ENCODE measurements at regions not wholly inside any gene's neighbourhood (a gene's known extent, or its start where the extent isn't known, plus 50 kb on each side); places are given as distances from the start of the nearest gene placed in this dataset.

- H3K4me1 ChIP-seq: peaks cover 0 to 11% (median 0%) of the 10 kb centered on the region in 4 donors
- peaks cover 0 to 74% (median 42%) of the 10 kb centered on the region in 3 donors for H3K27me3 ChIP-seq
- no peak overlapping the region for H3K27ac ChIP-seq
- H3K4me3 ChIP-seq: no peak overlapping the region
- no peaks in the 10 kb centered on the region for H3K36me3 ChIP-seq
- TF ChIP-seq EP300 (IDR thresholded peaks at IDR 0.05): no peak
- TF ChIP-seq POLR2A (IDR thresholded peaks at IDR 0.05): no peak
- TF ChIP-seq POLR2AphosphoS5 (IDR thresholded peaks at IDR 0.05): no peak
- TF ChIP-seq CTCF (IDR thresholded peaks at IDR 0.05): no peak
- DNase-seq: no peak
- 36 to 62% (median 42%) methylated on average over 13 of the region's 13 CpGs for WGBS, 5 donors
- no peaks in the 10 kb centered on the region for H3K9me3 ChIP-seq
- intact Hi-C loops (cut with DNase I; ENCODE audit: low total_unique reads): no loop called here
These were observed 195.5 kb downstream of the RBFOX3 start for GRCh38 chr17:79415365-79415764.

GRCh38 chr17:79414793-79415211, 196.0 kb downstream of the RBFOX3 start:
- Histone ChIP-seq H3K36me3 (no peaks in the 10 kb centered on the region), H3K4me1 (peaks cover 0 to 11% (median 0%) of the 10 kb centered on the region in 4 donors), H3K27ac (no peak overlapping the region), H3K9me3 (no peaks in the 10 kb centered on the region), H3K4me3 (no peak overlapping the region), H3K27me3 (peaks cover 0 to 79% (median 42%) of the 10 kb centered on the region in 3 donors)
- intact Hi-C loops (cut with DNase I; ENCODE audit: low total_unique reads): no loop called here
- no peak for TF ChIP-seq POLR2A (IDR thresholded peaks at IDR 0.05)
- no peak for TF ChIP-seq EP300 (IDR thresholded peaks at IDR 0.05)
- 56 to 76% (median 59%) methylated on average over 5 to 16 of the region's 16 CpGs for WGBS, 5 donors
- no peak for DNase-seq

- H3K27me3 ChIP-seq: peaks cover 0 to 80% (median 42%) of the 10 kb centered on the region in 3 donors
- H3K9me3 ChIP-seq: no peaks in the 10 kb centered on the region
- no peak overlapping the region for H3K27ac ChIP-seq
- no peak for DNase-seq
- peaks cover 0 to 11% (median 0%) of the 10 kb centered on the region in 4 donors for H3K4me1 ChIP-seq
- intact Hi-C loops (cut with DNase I; ENCODE audit: low total_unique reads): no loop called here
- H3K36me3 ChIP-seq: no peaks in the 10 kb centered on the region
- H3K4me3 ChIP-seq: no peak overlapping the region
- WGBS, 5 donors: 57 to 65% (median 63%) methylated on average over 16 to 21 of the region's 21 CpGs
- TF ChIP-seq POLR2AphosphoS5 (IDR thresholded peaks at IDR 0.05) (no peak), EP300 (IDR thresholded peaks at IDR 0.05) (no peak), POLR2A (IDR thresholded peaks at IDR 0.05) (no peak), CTCF (IDR thresholded peaks at IDR 0.05) (no peak)
These were observed 196.6 kb downstream of the RBFOX3 start for GRCh38 chr17:79414063-79414792.

GRCh38 chr17:79413611-79414010, 197.2 kb downstream of the RBFOX3 start:
- Histone ChIP-seq H3K27ac (no peak overlapping the region), H3K36me3 (no peaks in the 10 kb centered on the region), H3K4me3 (no peak overlapping the region), H3K27me3 (peaks cover 0 to 81% (median 42%) of the 10 kb centered on the region in 3 donors), H3K4me1 (peaks cover 0 to 11% (median 0%) of the 10 kb centered on the region in 4 donors), H3K9me3 (no peaks in the 10 kb centered on the region)
- no peak for DNase-seq
- TF ChIP-seq POLR2AphosphoS5 (IDR thresholded peaks at IDR 0.05): no peak
- no peak for TF ChIP-seq POLR2A (IDR thresholded peaks at IDR 0.05)
- TF ChIP-seq EP300 (IDR thresholded peaks at IDR 0.05): no peak
- no peak for TF ChIP-seq CTCF (IDR thresholded peaks at IDR 0.05)
- WGBS, 5 donors: 39 to 100% (median 54%) methylated on average over 1 to 11 of the region's 11 CpGs
- intact Hi-C loops (cut with DNase I; ENCODE audit: low total_unique reads): no loop called here

- DNase-seq: no peak
- H3K36me3 ChIP-seq: no peaks in the 10 kb centered on the region
- WGBS, 5 donors: 33 to 61% (median 57%) methylated on average over 3 of the region's 3 CpGs
- intact Hi-C loops (cut with DNase I; ENCODE audit: low total_unique reads): no loop called here
- H3K4me1 ChIP-seq: peaks cover 0 to 11% (median 0%) of the 10 kb centered on the region in 4 donors
- H3K4me3 ChIP-seq: no peak overlapping the region
- no peaks in the 10 kb centered on the region for H3K9me3 ChIP-seq
- H3K27ac ChIP-seq: no peak overlapping the region
- H3K27me3 ChIP-seq: peaks cover 0 to 83% (median 48%) of the 10 kb centered on the region in 3 donors
- no peak for TF ChIP-seq POLR2A (IDR thresholded peaks at IDR 0.05)
- no peak for TF ChIP-seq CTCF (IDR thresholded peaks at IDR 0.05)
- no peak for TF ChIP-seq EP300 (IDR thresholded peaks at IDR 0.05)
- no peak for TF ChIP-seq POLR2AphosphoS5 (IDR thresholded peaks at IDR 0.05)
These were observed 197.9 kb downstream of the RBFOX3 start for GRCh38 chr17:79412886-79413390.
